GM12892 (cell line): ENCODE measurements at regions not wholly inside any gene's neighbourhood (a gene's known extent, or its start where the extent isn't known, plus 50 kb on each side); places are given as distances from the start of the nearest gene placed in this dataset.

Experiments used
- DNase-seq: peaks from one replicate; pipeline ENCODE4 v3.0.0; 2011; ENCODE audit not compliant: insufficient read length
- FAIRE-seq: peaks from 2 replicates; lab custom pipeline; 2011; peaks lifted over from hg19 to GRCh38; lab: Jason Lieb, UNC
- POLR2A ChIP-seq: IDR thresholded peaks from 2 replicates; pipeline ENCODE4 v1.6.1; 2011; ENCODE audit warnings: low read depth, low read length, control low read depth
- POLR2AphosphoS5 ChIP-seq: IDR thresholded peaks from 2 replicates; pipeline ENCODE4 v1.6.1; 2011; ENCODE audit warnings: low read depth, low read length, control low read depth
- TAF1 ChIP-seq: IDR thresholded peaks from 2 replicates; pipeline ENCODE4 v1.6.1; 2011; ENCODE audit warnings: low read depth, mild to moderate bottlenecking, control low read depth, low read length, borderline replicate concordance

DNA sequence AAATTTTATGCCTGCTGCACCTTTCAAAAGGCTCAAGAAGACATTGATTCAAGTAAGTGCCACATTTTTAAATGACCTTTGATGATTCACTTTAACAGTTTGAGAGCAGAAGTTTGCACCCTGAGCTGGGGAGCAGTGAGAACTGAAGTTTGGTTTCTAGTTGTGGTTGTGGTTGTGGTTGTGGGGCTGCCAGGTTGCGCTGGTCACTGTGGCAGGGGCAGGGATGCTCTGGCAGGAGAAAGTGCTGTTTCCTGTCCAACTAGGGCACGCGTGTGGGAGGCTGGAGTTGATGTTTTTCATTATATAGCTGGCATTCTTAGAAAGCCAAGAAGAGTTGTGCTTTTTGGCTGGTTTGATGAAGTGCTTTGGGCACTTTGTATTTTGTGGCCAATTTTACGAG, 339.7 kb upstream of the NR2F2 start:
- DNase-seq (no peak), FAIRE-seq (no peak)
- TF ChIP-seq POLR2AphosphoS5: no peak
- no peak for TF ChIP-seq POLR2A
- no peak for TF ChIP-seq TAF1

DNA sequence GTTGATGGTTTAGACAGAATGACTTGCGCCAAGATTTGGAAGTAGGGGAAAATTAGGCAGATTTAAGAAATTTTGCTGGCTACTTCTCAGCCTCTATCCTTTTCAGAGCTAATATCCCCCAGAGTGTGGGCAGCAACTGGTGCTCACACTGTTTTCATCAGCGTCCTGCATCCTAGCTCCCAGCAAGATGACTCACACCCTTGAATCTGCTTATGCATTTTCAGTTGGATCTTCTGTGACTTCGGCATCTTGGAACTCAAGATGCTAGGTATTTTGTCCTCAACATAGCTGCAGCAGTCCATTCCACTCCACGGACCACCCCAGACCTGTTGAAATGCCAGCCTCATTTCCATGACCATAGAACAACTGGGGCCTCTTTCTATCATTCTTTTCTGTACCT, 336.1 kb upstream of the NR2F2 start:
- FAIRE-seq (no peak), DNase-seq (no peak)
- TF ChIP-seq POLR2A: no peak
- TF ChIP-seq TAF1: no peak
- TF ChIP-seq POLR2AphosphoS5: no peak

DNA sequence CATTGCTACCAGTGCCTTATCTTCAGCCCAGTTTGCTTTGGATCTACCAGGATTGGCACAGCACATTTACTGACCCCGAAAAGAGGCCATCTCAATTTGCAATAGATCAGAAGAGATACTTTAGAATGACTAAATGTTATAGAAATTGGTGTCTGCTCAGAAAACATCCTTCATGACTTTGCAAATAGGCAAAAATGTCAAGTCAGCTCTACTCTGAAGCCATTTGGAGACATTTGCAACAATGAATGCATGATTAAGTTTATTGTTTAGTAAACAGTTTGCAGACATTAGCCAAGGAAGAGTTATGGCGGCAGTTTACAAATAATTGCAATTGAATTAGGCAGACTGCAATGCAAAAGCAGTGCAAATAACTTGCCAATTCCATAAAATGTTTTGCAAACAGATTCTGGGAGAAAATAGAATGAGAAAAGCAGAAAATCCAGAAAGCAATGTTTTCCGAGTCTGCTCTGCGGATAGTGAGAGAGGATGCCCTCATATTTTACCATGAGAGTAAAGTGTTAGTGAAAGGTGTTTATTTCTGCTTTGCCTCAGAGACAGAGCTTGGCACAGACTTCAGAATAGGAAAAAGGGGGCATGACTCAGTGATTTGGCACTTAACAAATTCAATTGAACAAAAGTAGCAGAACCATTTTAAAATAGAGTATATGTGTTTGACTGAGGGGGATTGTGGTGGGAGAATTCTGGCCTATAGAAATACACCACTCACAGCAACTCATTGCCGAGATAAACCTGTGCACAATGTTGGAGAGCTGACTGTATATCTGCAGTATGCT, 334.9 kb upstream of the NR2F2 start:
- FAIRE-seq (no peak), DNase-seq (no peak)
- TF ChIP-seq TAF1 (no peak), POLR2A (no peak), POLR2AphosphoS5 (no peak)

DNA sequence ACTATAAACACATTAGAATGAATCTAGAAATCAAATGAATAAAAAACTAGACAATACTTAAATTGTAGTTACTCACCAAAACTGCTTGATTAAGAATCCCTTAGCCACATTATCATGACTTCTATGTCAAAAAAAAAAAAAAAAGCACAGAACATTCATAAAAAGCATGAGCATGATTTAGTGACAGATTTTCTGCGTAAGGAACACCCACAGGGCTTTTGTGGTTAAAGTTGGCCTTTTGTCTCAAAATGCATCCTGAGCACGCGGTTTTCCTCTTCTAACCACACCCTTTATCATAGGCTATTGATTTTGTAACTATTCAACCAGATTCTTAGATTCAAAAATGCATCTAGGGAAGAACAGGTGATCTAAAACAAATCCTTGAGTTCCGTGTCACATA, 334.0 kb upstream of the NR2F2 start:
- DNase-seq (no peak), FAIRE-seq (no peak)
- TF ChIP-seq POLR2A: no peak
- no peak for TF ChIP-seq TAF1
- no peak for TF ChIP-seq POLR2AphosphoS5

DNA sequence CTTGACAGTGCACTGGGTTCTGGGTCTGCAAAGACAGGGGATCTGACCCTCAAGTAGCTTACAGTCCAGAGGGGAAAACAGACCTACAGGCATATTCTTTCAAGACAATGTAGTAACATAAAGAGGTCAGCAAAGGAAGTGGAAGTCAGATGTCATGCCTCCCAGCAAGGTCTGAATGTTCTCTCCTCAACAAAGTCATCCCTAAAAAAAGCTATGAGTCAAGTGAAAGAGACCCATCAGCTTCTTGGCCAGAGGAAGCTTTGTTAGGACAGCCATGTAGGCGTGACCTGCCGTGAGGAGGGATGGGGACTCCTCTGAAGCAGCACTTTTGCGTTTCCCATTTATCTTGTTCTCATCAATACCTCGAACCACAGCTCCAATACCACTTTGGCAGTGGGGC, 331.6 kb upstream of the NR2F2 start:
- no peak for DNase-seq
- TF ChIP-seq POLR2A: no peak
- no peak for FAIRE-seq

DNA sequence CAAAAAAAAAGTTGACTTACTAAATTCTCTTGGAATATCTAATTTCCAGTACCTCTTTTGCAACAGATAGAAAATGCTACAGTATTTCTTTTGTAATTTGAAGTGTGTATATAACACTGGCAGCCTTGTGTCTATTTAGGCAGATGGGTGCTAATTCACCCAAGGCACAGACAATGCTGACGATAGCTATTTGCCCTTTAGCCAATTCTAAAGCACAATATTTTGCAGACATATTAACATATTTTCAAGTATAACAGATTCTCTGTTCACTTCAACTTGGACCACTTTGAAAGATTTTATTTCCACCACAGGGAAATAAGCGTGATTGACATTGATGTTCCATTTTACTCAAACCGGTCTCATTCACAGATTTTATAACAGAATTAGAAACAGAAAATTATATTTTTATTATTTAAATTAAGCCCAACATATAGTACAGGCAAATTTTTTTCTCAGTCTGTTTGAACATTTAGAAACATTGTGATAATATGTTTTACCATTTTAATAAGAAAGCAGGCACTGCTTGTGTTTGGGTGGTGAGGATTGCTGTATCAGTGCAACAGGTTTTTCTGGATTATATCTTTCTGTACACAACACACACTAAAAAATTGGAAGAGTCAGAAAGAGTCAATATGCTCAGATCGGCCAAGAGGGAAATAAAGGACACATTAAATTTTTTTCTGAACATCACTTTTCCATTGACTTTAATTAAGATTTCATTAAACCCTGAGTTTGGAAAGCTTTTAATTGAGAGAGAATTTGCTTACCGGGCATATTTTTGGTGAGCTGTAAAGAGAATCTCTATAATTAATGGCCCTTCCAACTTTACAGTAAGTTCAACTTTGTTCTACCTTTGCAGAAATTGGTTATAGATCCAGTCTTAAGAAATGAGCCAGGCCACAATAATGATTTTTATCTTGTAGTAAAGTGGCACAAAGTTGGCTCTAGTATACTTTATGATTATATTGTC, 327.3 kb upstream of the NR2F2 start:
- FAIRE-seq: no peak
- no peak for DNase-seq
- TF ChIP-seq POLR2AphosphoS5 (no peak), TAF1 (no peak), POLR2A (no peak)

DNA sequence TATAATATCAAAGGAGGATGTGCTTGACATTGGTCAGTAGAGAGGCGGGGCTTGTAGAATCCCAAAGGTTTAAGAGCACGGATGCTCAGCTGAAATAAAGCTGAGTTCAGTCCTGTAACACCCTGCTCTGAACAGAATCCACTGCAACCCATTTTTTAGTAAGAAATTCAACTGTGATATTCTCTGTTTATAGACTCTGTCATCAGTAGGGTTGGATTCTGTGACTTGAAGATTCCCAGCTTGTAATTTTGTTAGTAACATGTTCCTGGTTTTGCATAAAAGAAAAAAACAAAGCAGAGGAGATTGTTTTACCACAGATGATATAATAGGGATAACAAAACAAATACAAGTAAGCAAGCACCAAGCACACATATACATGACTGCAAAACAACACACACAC, 324.6 kb upstream of the NR2F2 start:
- DNase-seq (no peak), FAIRE-seq (no peak)
- TF ChIP-seq TAF1 (no peak), POLR2AphosphoS5 (no peak), POLR2A (no peak)

DNA sequence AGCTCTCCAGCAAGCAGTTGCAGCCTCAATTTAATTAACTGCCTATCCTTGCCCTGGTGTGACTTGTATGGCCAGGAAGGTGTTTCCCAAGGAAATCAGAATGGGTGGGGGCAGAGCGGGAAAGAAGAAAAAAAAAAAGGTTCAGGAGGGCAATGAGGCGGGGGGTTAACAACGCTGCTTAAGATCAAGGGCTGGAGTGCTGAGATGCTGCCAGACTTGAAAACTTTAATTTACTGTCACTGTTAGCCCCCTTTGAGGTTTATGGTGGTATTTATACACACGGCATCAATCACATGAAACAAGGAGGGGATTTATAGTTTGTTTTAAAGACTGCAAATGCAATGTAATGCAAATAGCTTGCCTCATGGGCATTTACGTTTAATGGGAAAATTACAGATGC, 319.4 kb upstream of the NR2F2 start:
- DNase-seq (no peak), FAIRE-seq (no peak)
- no peak for TF ChIP-seq POLR2A
- no peak for TF ChIP-seq TAF1
- TF ChIP-seq POLR2AphosphoS5: no peak

DNA sequence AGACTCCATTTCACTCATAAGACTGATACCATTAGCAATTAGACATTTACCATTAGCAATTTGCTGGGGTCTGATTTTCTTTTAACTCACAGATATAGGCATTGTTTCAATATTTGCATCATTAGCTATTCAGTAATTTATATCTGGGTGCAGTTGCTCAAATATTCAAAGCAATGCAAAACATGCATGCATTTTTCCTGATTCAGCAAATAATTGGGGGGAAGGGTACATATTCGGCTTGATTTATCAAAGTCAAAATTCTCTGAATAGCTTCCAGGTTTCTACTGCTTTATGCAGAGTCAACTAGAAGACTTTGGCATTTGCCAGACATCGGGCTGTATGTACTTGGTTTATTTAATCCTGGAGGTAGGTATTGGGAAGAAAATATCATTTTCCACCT, 315.6 kb upstream of the NR2F2 start:
- no peak for DNase-seq
- TF ChIP-seq TAF1 (no peak), POLR2A (no peak), POLR2AphosphoS5 (no peak)
- no peak for FAIRE-seq

DNA sequence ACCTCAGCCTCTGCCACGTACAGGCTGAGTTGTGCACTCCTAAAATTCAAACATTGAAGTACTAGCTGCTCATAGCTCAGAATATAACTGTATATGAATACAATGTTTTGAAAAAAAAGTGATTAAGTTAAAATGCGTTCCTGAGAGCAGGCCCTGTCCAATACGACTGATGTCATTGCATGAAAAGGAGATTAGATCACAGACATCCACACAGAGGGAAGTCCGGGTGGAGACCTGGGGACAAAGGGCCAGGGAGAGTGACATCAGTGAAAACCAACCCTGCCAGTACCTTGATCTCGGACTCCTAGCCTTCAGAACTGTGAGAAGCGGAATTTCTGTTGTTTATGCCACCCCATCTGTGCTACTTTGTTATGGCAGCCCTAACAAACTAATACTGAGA, 311.4 kb upstream of the NR2F2 start:
- DNase-seq (no peak), FAIRE-seq (no peak)
- no peak for TF ChIP-seq POLR2A

DNA sequence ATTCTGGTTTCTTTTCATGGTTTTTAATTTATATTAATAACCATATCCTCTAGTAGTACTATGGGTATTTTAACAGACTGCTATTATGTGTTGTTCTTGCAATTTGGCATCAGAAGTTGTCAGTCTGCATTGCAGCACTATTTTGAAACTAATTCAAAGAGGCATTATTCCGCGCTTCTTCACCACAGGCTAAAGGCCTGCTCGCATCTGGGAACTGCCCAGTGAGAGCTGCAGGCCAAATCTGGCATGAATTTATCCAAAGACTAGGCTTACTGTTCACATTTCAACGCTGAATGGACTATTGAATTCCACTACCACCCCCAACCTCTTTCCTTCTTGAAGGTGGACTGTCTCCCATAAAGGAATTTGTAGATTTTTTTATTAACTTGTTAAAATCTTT, 310.4 kb upstream of the NR2F2 start:
- no peak for TF ChIP-seq POLR2A
- no peak for TF ChIP-seq TAF1
- no peak for TF ChIP-seq POLR2AphosphoS5
- FAIRE-seq (no peak), DNase-seq (no peak)

DNA sequence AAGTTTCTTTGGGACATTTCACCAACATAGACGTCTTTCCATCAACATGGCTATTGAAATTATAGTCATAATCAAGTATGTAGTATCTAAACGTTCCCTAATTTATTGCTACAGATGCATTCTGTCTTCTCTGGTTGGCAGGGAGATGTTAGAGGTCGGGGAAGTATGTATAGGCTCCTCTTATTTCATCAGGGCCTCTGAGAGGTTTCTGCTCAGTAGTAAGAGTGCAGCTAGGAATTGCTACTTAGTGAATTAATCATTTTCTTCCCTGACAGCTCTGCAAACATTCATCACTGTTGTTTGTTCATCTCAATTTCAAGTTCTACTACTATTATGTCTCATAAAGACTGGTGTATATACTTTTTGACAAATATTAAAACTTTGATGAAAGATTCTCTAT, 309.7 kb upstream of the NR2F2 start:
- FAIRE-seq (no peak), DNase-seq (no peak)
- TF ChIP-seq POLR2A: no peak
- no peak for TF ChIP-seq POLR2AphosphoS5
- TF ChIP-seq TAF1: no peak
